ENCODE measurements at regions not wholly inside any gene's neighbourhood (a gene's known extent, or its start where the extent isn't known, plus 50 kb on each side); places are given as distances from the start of the nearest gene placed in this dataset.
"Not testable (repeated sequence)": the region's sequence is repeated elsewhere in the genome, so short reads cannot be mapped to it uniquely, and the experiment has no call there.

GRCh38 chr20:56689318-56689717 is 60.2 kb downstream of the TFAP2C start:
- DNase-seq = no peak

GRCh38 chr20:56689852-56690485 is 60.9 kb downstream of the TFAP2C start:
- DNase-seq = no peak

GRCh38 chr20:56690531-56691175 is 61.5 kb downstream of the TFAP2C start:
- DNase-seq = no peak

GRCh38 chr20:56691325-56691998 is 62.4 kb downstream of the TFAP2C start:
- DNase-seq = no peak

GRCh38 chr20:56693217-56693616 is 64.1 kb downstream of the TFAP2C start:
- DNase-seq = no peak

GRCh38 chr20:56697476-56697875 is 68.4 kb downstream of the TFAP2C start:
- DNase-seq = no peak

- no peak for DNase-seq
Measured at GRCh38 chr20:56698297-56698696, 69.2 kb downstream of the TFAP2C start.

- no peak for DNase-seq
Measured at GRCh38 chr20:56698749-56699148, 69.6 kb downstream of the TFAP2C start.

GRCh38 chr20:56702931-56703840 is 74.1 kb downstream of the TFAP2C start:
- no peak for DNase-seq

GRCh38 chr20:56706867-56707360 is 77.8 kb downstream of the TFAP2C start:
- no peak for DNase-seq

- no peak for DNase-seq
Measured at GRCh38 chr20:56708991-56709390, 79.9 kb downstream of the TFAP2C start.

GRCh38 chr20:56710125-56710524 is 81.0 kb downstream of the TFAP2C start:
- DNase-seq = no peak

GRCh38 chr20:56710577-56710976 is 81.5 kb downstream of the TFAP2C start:
- DNase-seq = not testable (repeated sequence)

- DNase-seq = no peak
Measured at GRCh38 chr20:56711018-56711417, 81.9 kb downstream of the TFAP2C start.

- no peak for DNase-seq
Measured at GRCh38 chr20:56715309-56715708, 86.2 kb downstream of the TFAP2C start.

- DNase-seq = no peak
Measured at GRCh38 chr20:56715902-56716519, 86.9 kb downstream of the TFAP2C start.

GRCh38 chr20:56716806-56717205 is 87.7 kb downstream of the TFAP2C start:
- DNase-seq = no peak

- DNase-seq = no peak
Measured at GRCh38 chr20:56718816-56719215, 89.7 kb downstream of the TFAP2C start.

- DNase-seq = no peak
Measured at GRCh38 chr20:56720620-56721213, 91.6 kb downstream of the TFAP2C start.

- peak; percentile 75 for DNase-seq
Measured at GRCh38 chr20:56722042-56722441, 92.9 kb downstream of the TFAP2C start.

GRCh38 chr20:56723331-56723730 is 94.2 kb downstream of the TFAP2C start:
- no peak for DNase-seq

GRCh38 chr20:56724241-56724757 is 95.2 kb downstream of the TFAP2C start:
- DNase-seq = no peak

All from hematopoietic multipotent progenitor cell treated with erythropoietin and hydrocortisone succinate and interleukin-3 and kit ligand, for 4 days (in vitro differentiated cells).